ENCODE measurements at regions not wholly inside any gene's neighbourhood (a gene's known extent, or its start where the extent isn't known, plus 50 kb on each side); places are given as distances from the start of the nearest gene placed in this dataset.

GRCh38 chr6:132929141-132929540 is 114.8 kb downstream of the RPS12 start:
- Histone ChIP-seq H3K4me2 (ENCODE audit: insufficient read depth, insufficient read length, low read length) (no peak overlapping the region), H3K56ac (ENCODE audit: insufficient read length, low read depth, low read length) (no peak overlapping the region), H4K8ac (replicated peaks; ENCODE audit: insufficient read length, low read depth, low read length) (no peak overlapping the region), H2BK12ac (ENCODE audit: insufficient read length, low read depth, low read length) (no peak overlapping the region), H3K14ac (ENCODE audit: insufficient read depth, low read length) (no peak overlapping the region), H3K4ac (ENCODE audit: low read depth, low read length) (no peak overlapping the region), H3K27ac (ENCODE audit: insufficient read length, low read depth, low read length) (no peak overlapping the region), H2AK5ac (ENCODE audit: insufficient read length, low read length) (no peak overlapping the region), H3K9ac (ENCODE audit: extremely low read depth, insufficient read length, low read length) (no peak overlapping the region), H3K79me1 (ENCODE audit: insufficient read depth, low read depth, low read length, poor library complexity, severe bottlenecking) (no peaks in the 10 kb centered on the region), H2BK20ac (ENCODE audit: low read depth, low read length, poor library complexity, severe bottlenecking) (no peak overlapping the region), H4K91ac (ENCODE audit: insufficient read length, low read depth, low read length) (no peak overlapping the region), H3K79me2 (ENCODE audit: insufficient read depth, low read length) (no peaks in the 10 kb centered on the region), H2BK5ac (ENCODE audit: insufficient read length, low read length) (no peak overlapping the region), H3K23me2 (ENCODE audit: insufficient read length, low read depth, low read length, poor library complexity, severe bottlenecking) (no peaks in the 10 kb centered on the region), H4K5ac (ENCODE audit: insufficient read length, low read depth, low read length) (no peak overlapping the region), H3K27me3 (ENCODE audit: insufficient read depth, low read length) (no peaks in the 10 kb centered on the region), H3K23ac (ENCODE audit: insufficient read length, low read depth, low read length) (no peak overlapping the region), H2BK15ac (ENCODE audit: low read depth, low read length) (no peak overlapping the region), H3T11ph (ENCODE audit: low read length) (no peak overlapping the region), H3K9me3 (ENCODE audit: control insufficient read depth, low read depth, low read length) (no peaks in the 10 kb centered on the region), H3K18ac (ENCODE audit: insufficient read length, low read depth, low read length) (no peak overlapping the region), H2BK120ac (ENCODE audit: low read depth, low read length, poor library complexity, severe bottlenecking) (no peak overlapping the region), H4K20me1 (ENCODE audit: control insufficient read depth, insufficient read depth, insufficient read length) (no peaks in the 10 kb centered on the region), H3K4me1 (ENCODE audit: insufficient read depth, low read length) (no peaks in the 10 kb centered on the region; the same call in 1 of the 2 replicates), H2AFZ (ENCODE audit: low read length) (no peak overlapping the region)
- no peaks in the 10 kb centered on the region for H3K36me3 Mint-ChIP-seq (ENCODE audit: insufficient read depth in 1 of 3, low read depth in 3 of 3)
- no peaks in the 10 kb centered on the region for H3K27me3 Mint-ChIP-seq (ENCODE audit: low read depth)
- H3K27ac Mint-ChIP-seq = no peak overlapping the region
- no CpG with 5 or more reads among the region's 4 CpGs for WGBS (ENCODE audit: extremely low coverage, insufficient read length, low lambda C conversion rate)
- H3K4me3 Mint-ChIP-seq = no peak overlapping the region
- TF ChIP-seq, protein P1, sequence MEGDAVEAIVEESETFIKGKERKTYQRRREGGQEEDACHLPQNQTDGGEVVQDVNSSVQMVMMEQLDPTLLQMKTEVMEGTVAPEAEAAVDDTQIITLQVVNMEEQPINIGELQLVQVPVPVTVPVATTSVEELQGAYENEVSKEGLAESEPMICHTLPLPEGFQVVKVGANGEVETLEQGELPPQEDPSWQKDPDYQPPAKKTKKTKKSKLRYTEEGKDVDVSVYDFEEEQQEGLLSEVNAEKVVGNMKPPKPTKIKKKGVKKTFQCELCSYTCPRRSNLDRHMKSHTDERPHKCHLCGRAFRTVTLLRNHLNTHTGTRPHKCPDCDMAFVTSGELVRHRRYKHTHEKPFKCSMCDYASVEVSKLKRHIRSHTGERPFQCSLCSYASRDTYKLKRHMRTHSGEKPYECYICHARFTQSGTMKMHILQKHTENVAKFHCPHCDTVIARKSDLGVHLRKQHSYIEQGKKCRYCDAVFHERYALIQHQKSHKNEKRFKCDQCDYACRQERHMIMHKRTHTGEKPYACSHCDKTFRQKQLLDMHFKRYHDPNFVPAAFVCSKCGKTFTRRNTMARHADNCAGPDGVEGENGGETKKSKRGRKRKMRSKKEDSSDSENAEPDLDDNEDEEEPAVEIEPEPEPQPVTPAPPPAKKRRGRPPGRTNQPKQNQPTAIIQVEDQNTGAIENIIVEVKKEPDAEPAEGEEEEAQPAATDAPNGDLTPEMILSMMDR (conservative IDR thresholded peaks at IDR 0.05) = no peak
- H3K9me3 Mint-ChIP-seq = no peaks in the 10 kb centered on the region
- peaks cover 13 to 18% of the 10 kb centered on the region in 2 experiments for H3K4me1 Mint-ChIP-seq
- no peak for DNase-seq
